Mesendoderm (in vitro differentiated cells): ENCODE measurements at regions not wholly inside any gene's neighbourhood (a gene's known extent, or its start where the extent isn't known, plus 50 kb on each side); places are given as distances from the start of the nearest gene placed in this dataset.
"Not testable (repeated sequence)": the region's sequence is repeated elsewhere in the genome, so short reads cannot be mapped to it uniquely, and the experiment has no call there.

Experiments
- DNase-seq: peaks from one replicate; pipeline ENCODE4 v3.0.0; 2013
- H2AK5ac ChIP-seq: 2 replicates; pipeline ENCODE4 v1.6.1; 2013; ENCODE audit warnings: low read length, inconsistent platforms
- H2BK120ac ChIP-seq: 2 replicates; pipeline ENCODE4 v1.6.1; 2013; ENCODE audit warnings: low read depth, mild to moderate bottlenecking, low read length, moderate library complexity, mixed read lengths
- H2BK15ac ChIP-seq: replicated peaks from 2 replicates; pipeline ENCODE4 v1.6.1; 2013; ENCODE audit warnings: low read depth, mild to moderate bottlenecking, moderate library complexity
- H2BK5ac ChIP-seq: 2 replicates; pipeline ENCODE4 v1.6.1; 2013; ENCODE audit warnings: low read length, inconsistent platforms
- H3K18ac ChIP-seq: 2 replicates; pipeline ENCODE4 v1.6.1; 2013; ENCODE audit warnings: mild to moderate bottlenecking, low read length, mixed read lengths
- H3K23ac ChIP-seq: one replicate; pipeline ENCODE4 v1.6.1; 2013; ENCODE audit warnings: low read length
- H3K27ac ChIP-seq: 2 replicates; pipeline ENCODE4 v1.5.1; 2013; ENCODE audit warnings: low read depth, mild to moderate bottlenecking, inconsistent platforms, low read length, moderate library complexity
- H3K27me3 ChIP-seq: 2 replicates; pipeline ENCODE4 v1.6.1; 2013; ENCODE audit warnings: low read length, control low read depth, mild to moderate bottlenecking, inconsistent platforms; ENCODE audit not compliant: insufficient read depth, poor library complexity
- H3K36me3 ChIP-seq: 2 replicates; pipeline ENCODE4 v1.6.1; 2013; ENCODE audit warnings: low read length, inconsistent platforms; ENCODE audit not compliant: control insufficient read depth, insufficient read depth
- H3K4ac ChIP-seq: one replicate; pipeline ENCODE4 v1.6.1; 2013; ENCODE audit warnings: low read depth, mild to moderate bottlenecking, low read length, moderate library complexity
- H3K4me1 ChIP-seq: 2 replicates; pipeline ENCODE4 v1.6.1; 2013; ENCODE audit warnings: low read depth, low read length, inconsistent platforms; ENCODE audit not compliant: control insufficient read depth
- H3K4me2 ChIP-seq: 2 replicates; pipeline ENCODE4 v1.6.1; 2013; ENCODE audit warnings: low read length
- H3K4me3 ChIP-seq: 2 replicates; pipeline ENCODE4 v1.5.1; 2013; ENCODE audit warnings: mild to moderate bottlenecking, low read length
- H3K56ac ChIP-seq: one replicate; pipeline ENCODE4 v1.6.1; 2013; ENCODE audit warnings: low read length
- H3K79me1 ChIP-seq: 2 replicates; pipeline ENCODE4 v1.6.1; 2013; ENCODE audit warnings: low read length, inconsistent platforms
- H3K79me2 ChIP-seq: 2 replicates; pipeline ENCODE4 v1.6.1; 2013; ENCODE audit warnings: mild to moderate bottlenecking, low read length; ENCODE audit not compliant: control insufficient read depth, insufficient read depth
- H3K9ac ChIP-seq: 2 replicates; pipeline ENCODE4 v1.6.1; 2013; ENCODE audit warnings: low read length, inconsistent platforms
- H4K5ac ChIP-seq: one replicate; pipeline ENCODE4 v1.6.1; 2013; ENCODE audit warnings: low read length
- H4K8ac ChIP-seq: one replicate; pipeline ENCODE4 v1.6.1; 2013; ENCODE audit warnings: low read depth, mild to moderate bottlenecking, control low read depth, low read length, moderate library complexity
- WGBS: extraction: QIAGEN DNeasy Blood & Tissue Kit; methylation state at CpG from one replicate; pipeline ENCODE4 v1.1.7; 2013; ENCODE audit warnings: low lambda C conversion rate, missing lambda C conversion rate; ENCODE audit not compliant: insufficient coverage; ENCODE audit errors: extremely low coverage; 5-methylcytosine and 5-hydroxymethylcytosine counted together

- no peak overlapping the region for H2AK5ac ChIP-seq
- WGBS: no CpG with 5 or more reads among the region's 3 CpGs
These were observed 72.4 kb upstream of the ATP5MC3 start for GRCh38 chr2:175253871-175254270.

GRCh38 chr2:175251425-175252041, 70.0 kb upstream of the ATP5MC3 start:
- H3K4me1 ChIP-seq: no peaks in the 10 kb centered on the region
- H3K4me2 ChIP-seq: no peak overlapping the region
- H3K9ac ChIP-seq: no peak overlapping the region
- H2BK120ac ChIP-seq: no peak overlapping the region
- DNase-seq: peak; percentile 34
- H2AK5ac ChIP-seq: no peak overlapping the region
- no peak overlapping the region for H3K23ac ChIP-seq
- H4K8ac ChIP-seq: no peak overlapping the region
- no peak overlapping the region for H2BK15ac ChIP-seq
- H3K4me3 ChIP-seq: no peak overlapping the region
- no peak overlapping the region for H3K27ac ChIP-seq
- H3K56ac ChIP-seq: no peak overlapping the region
- H3K79me1 ChIP-seq: no peaks in the 10 kb centered on the region
- H4K5ac ChIP-seq: no peak overlapping the region
- H3K36me3 ChIP-seq: no peaks in the 10 kb centered on the region
- no CpG with 5 or more reads among the region's 5 CpGs for WGBS
- no peaks in the 10 kb centered on the region for H3K79me2 ChIP-seq
- no peak overlapping the region for H2BK5ac ChIP-seq
- H3K27me3 ChIP-seq: no peaks in the 10 kb centered on the region
- H3K18ac ChIP-seq: no peak overlapping the region
- H3K4ac ChIP-seq: no peak overlapping the region

More at GRCh38 chr2:175253871-175254270, 72.4 kb upstream of the ATP5MC3 start:
- Histone ChIP-seq H4K8ac (no peak overlapping the region), H3K18ac (no peak overlapping the region), H3K4me1 (no peaks in the 10 kb centered on the region), H3K4me3 (no peak overlapping the region), H3K9ac (no peak overlapping the region), H3K4ac (no peak overlapping the region), H2BK5ac (no peak overlapping the region), H3K56ac (no peak overlapping the region), H3K79me2 (no peaks in the 10 kb centered on the region), H3K27me3 (no peaks in the 10 kb centered on the region), H2BK15ac (no peak overlapping the region), H3K79me1 (no peaks in the 10 kb centered on the region), H4K5ac (no peak overlapping the region), H3K23ac (no peak overlapping the region), H3K36me3 (no peaks in the 10 kb centered on the region), H2BK120ac (no peak overlapping the region), H3K27ac (no peak overlapping the region), H3K4me2 (no peak overlapping the region)
- no peak for DNase-seq

GRCh38 chr2:175247159-175247558, 65.6 kb upstream of the ATP5MC3 start:
- Histone ChIP-seq H3K9ac (no peak overlapping the region), H4K8ac (no peak overlapping the region), H2BK120ac (no peak overlapping the region), H2BK5ac (no peak overlapping the region), H3K79me2 (no peaks in the 10 kb centered on the region), H3K36me3 (no peaks in the 10 kb centered on the region), H3K27ac (no peak overlapping the region), H3K18ac (no peak overlapping the region), H2BK15ac (no peak overlapping the region), H3K4ac (no peak overlapping the region), H3K79me1 (no peaks in the 10 kb centered on the region), H3K4me3 (no peak overlapping the region), H3K4me1 (no peaks in the 10 kb centered on the region), H3K4me2 (no peak overlapping the region), H3K27me3 (no peaks in the 10 kb centered on the region), H2AK5ac (no peak overlapping the region), H3K23ac (no peak overlapping the region), H4K5ac (no peak overlapping the region), H3K56ac (no peak overlapping the region)
- DNase-seq: no peak

GRCh38 chr2:175244697-175245096, 63.2 kb upstream of the ATP5MC3 start:
- DNase-seq: no peak
- H3K79me1 ChIP-seq: no peaks in the 10 kb centered on the region
- H3K27me3 ChIP-seq: no peaks in the 10 kb centered on the region
- no peak overlapping the region for H3K18ac ChIP-seq
- H3K27ac ChIP-seq: no peak overlapping the region
- H4K5ac ChIP-seq: no peak overlapping the region
- no peak overlapping the region for H2BK120ac ChIP-seq
- H4K8ac ChIP-seq: no peak overlapping the region
- H3K4me2 ChIP-seq: no peak overlapping the region
- H3K9ac ChIP-seq: no peak overlapping the region
- no peak overlapping the region for H2BK5ac ChIP-seq
- no peak overlapping the region for H3K4ac ChIP-seq
- H3K4me1 ChIP-seq: no peaks in the 10 kb centered on the region
- no peak overlapping the region for H3K4me3 ChIP-seq
- H2AK5ac ChIP-seq: no peak overlapping the region
- WGBS: no CpG with 5 or more reads among the region's 1 CpG
- H2BK15ac ChIP-seq: no peak overlapping the region
- no peak overlapping the region for H3K56ac ChIP-seq
- no peaks in the 10 kb centered on the region for H3K36me3 ChIP-seq
- H3K23ac ChIP-seq: no peak overlapping the region
- H3K79me2 ChIP-seq: no peaks in the 10 kb centered on the region

GRCh38 chr2:175241691-175242090, 60.2 kb upstream of the ATP5MC3 start:
- Histone ChIP-seq H3K79me2 (no peaks in the 10 kb centered on the region), H2AK5ac (no peak overlapping the region), H3K4ac (no peak overlapping the region), H3K4me3 (no peak overlapping the region), H3K79me1 (no peaks in the 10 kb centered on the region), H4K8ac (no peak overlapping the region), H3K18ac (no peak overlapping the region), H2BK5ac (no peak overlapping the region), H3K9ac (no peak overlapping the region), H3K4me2 (no peak overlapping the region), H3K56ac (no peak overlapping the region), H2BK15ac (no peak overlapping the region), H4K5ac (no peak overlapping the region), H3K36me3 (no peaks in the 10 kb centered on the region), H3K27ac (no peak overlapping the region), H3K23ac (no peak overlapping the region), H3K4me1 (no peaks in the 10 kb centered on the region), H3K27me3 (no peaks in the 10 kb centered on the region), H2BK120ac (no peak overlapping the region)
- DNase-seq: no peak
- WGBS: no CpG with 5 or more reads among the region's 2 CpGs

- not testable (repeated sequence) for H4K5ac ChIP-seq, H2BK15ac ChIP-seq, H3K79me1 ChIP-seq, H3K4me3 ChIP-seq, H3K79me2 ChIP-seq, H3K23ac ChIP-seq, H3K4me1 ChIP-seq, H3K4ac ChIP-seq, H3K27me3 ChIP-seq, H3K9ac ChIP-seq, H2BK120ac ChIP-seq, H3K27ac ChIP-seq, H3K56ac ChIP-seq, H4K8ac ChIP-seq, H2BK5ac ChIP-seq, DNase-seq, H3K18ac ChIP-seq, H3K36me3 ChIP-seq, H3K4me2 ChIP-seq, H2AK5ac ChIP-seq
- no CpG with 5 or more reads among the region's 2 CpGs for WGBS
These were observed 58.5 kb upstream of the ATP5MC3 start for GRCh38 chr2:175240033-175240432.
